ENCODE measurements at regions not wholly inside any gene's neighbourhood (a gene's known extent, or its start where the extent isn't known, plus 50 kb on each side); places are given as distances from the start of the nearest gene placed in this dataset.

- TF ChIP-seq, protein P1, sequence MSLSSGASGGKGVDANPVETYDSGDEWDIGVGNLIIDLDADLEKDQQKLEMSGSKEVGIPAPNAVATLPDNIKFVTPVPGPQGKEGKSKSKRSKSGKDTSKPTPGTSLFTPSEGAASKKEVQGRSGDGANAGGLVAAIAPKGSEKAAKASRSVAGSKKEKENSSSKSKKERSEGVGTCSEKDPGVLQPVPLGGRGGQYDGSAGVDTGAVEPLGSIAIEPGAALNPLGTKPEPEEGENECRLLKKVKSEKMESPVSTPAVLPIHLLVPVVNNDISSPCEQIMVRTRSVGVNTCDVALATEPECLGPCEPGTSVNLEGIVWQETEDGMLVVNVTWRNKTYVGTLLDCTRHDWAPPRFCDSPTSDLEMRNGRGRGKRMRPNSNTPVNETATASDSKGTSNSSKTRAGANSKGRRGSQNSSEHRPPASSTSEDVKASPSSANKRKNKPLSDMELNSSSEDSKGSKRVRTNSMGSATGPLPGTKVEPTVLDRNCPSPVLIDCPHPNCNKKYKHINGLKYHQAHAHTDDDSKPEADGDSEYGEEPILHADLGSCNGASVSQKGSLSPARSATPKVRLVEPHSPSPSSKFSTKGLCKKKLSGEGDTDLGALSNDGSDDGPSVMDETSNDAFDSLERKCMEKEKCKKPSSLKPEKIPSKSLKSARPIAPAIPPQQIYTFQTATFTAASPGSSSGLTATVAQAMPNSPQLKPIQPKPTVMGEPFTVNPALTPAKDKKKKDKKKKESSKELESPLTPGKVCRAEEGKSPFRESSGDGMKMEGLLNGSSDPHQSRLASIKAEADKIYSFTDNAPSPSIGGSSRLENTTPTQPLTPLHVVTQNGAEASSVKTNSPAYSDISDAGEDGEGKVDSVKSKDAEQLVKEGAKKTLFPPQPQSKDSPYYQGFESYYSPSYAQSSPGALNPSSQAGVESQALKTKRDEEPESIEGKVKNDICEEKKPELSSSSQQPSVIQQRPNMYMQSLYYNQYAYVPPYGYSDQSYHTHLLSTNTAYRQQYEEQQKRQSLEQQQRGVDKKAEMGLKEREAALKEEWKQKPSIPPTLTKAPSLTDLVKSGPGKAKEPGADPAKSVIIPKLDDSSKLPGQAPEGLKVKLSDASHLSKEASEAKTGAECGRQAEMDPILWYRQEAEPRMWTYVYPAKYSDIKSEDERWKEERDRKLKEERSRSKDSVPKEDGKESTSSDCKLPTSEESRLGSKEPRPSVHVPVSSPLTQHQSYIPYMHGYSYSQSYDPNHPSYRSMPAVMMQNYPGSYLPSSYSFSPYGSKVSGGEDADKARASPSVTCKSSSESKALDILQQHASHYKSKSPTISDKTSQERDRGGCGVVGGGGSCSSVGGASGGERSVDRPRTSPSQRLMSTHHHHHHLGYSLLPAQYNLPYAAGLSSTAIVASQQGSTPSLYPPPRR (CRISPR knock-in tag; IDR thresholded peaks at IDR 0.05; ENCODE audit: borderline replicate concordance) = no peak
These were observed 540.4 kb downstream of the BUD13 start (continued) for GRCh38 chr11:116232364-116232828.

GRCh38 chr11:116231543-116231942 is 541.2 kb downstream of the BUD13 start:
- Histone ChIP-seq H3K4me2 (ENCODE audit: low read depth, low read length) (no peak overlapping the region), H3K4me1 (ENCODE audit: insufficient read depth, low read length) (no peaks in the 10 kb centered on the region), H3K9me3 (ENCODE audit: low read length) (no peaks in the 10 kb centered on the region), H4K20me1 (ENCODE audit: insufficient read depth, low read length) (no peaks in the 10 kb centered on the region), H3K4me3 (replicated peaks in 1 of 3; ENCODE audit: insufficient read depth in 1 of 3, low read depth in 2 of 3, low read length in 3 of 3) (no peak overlapping the region), H3K27ac (ENCODE audit: extremely low read length, insufficient read depth, low read length) (no peak overlapping the region), H3K9ac (ENCODE audit: insufficient read depth, low read depth, low read length) (no peak overlapping the region), H3K79me2 (ENCODE audit: insufficient read depth, low read length) (no peaks in the 10 kb centered on the region), H3K27me3 (ENCODE audit: control insufficient read depth in 1 of 2, insufficient read depth in 2 of 2, low read length in 2 of 2) (0 out of 5 replicates have a peak, but pooled peaks cover 0 to 2% of the 10 kb centered on the region in 2 experiments), H3K36me3 (replicated peaks in 1 of 2; ENCODE audit: control insufficient read depth in 1 of 2, insufficient read depth in 2 of 2, low read length in 2 of 2) (no peaks in the 10 kb centered on the region), H2AFZ (ENCODE audit: low read length) (no peak overlapping the region)
- intact Hi-C loops (cut with micrococcal nuclease; ENCODE audit: unreplicated experiment) = no loop called here
- 43% methylated on average over 7 of the region's 7 CpGs for WGBS (ENCODE audit: low lambda C conversion rate)
- CTCF ChIA-PET (ENCODE audit: low intra/inter-chr PET ratio, low total read pairs) = no interaction called here
- no TSS peak for BruUV-seq (replicated peaks)
- no peak for ATAC-seq
- DNase-seq (ENCODE audit: low spot score) = no peak
- POLR2A ChIA-PET = no interaction called here
- FAIRE-seq = no peak
- in situ Hi-C loops (cut with HindIII; ENCODE audit: extremely low pct_ligation_motif_present, low pct_unique_long_range_greater_than_20kb) = no loop called here
- TF ChIP-seq PHB2 (IDR thresholded peaks at IDR 0.05; ENCODE audit: partially characterized antibody) (no peak), SIX4 (CRISPR knock-in tag; IDR thresholded peaks at IDR 0.05) (no peak), ZNF292 (CRISPR knock-in tag; IDR thresholded peaks at IDR 0.05; ENCODE audit: borderline replicate concordance, low read depth) (no peak), THAP8 (CRISPR knock-in tag; IDR thresholded peaks at IDR 0.05; ENCODE audit: borderline replicate concordance) (no peak), BRCA1 (CRISPR knock-in tag; IDR thresholded peaks at IDR 0.05) (no peak), ZNF775 (CRISPR knock-in tag; IDR thresholded peaks at IDR 0.05; ENCODE audit: borderline replicate concordance) (no peak), ZNF235 (CRISPR knock-in tag; IDR thresholded peaks at IDR 0.05; ENCODE audit: borderline replicate concordance) (no peak), ZNF160 (CRISPR knock-in tag; IDR thresholded peaks at IDR 0.05) (no peak), ARNT2 (CRISPR knock-in tag; IDR thresholded peaks at IDR 0.05; ENCODE audit: low read depth) (no peak), THAP11 (CRISPR knock-in tag; IDR thresholded peaks at IDR 0.05) (no peak)
- TF ChIP-seq, protein P2, sequence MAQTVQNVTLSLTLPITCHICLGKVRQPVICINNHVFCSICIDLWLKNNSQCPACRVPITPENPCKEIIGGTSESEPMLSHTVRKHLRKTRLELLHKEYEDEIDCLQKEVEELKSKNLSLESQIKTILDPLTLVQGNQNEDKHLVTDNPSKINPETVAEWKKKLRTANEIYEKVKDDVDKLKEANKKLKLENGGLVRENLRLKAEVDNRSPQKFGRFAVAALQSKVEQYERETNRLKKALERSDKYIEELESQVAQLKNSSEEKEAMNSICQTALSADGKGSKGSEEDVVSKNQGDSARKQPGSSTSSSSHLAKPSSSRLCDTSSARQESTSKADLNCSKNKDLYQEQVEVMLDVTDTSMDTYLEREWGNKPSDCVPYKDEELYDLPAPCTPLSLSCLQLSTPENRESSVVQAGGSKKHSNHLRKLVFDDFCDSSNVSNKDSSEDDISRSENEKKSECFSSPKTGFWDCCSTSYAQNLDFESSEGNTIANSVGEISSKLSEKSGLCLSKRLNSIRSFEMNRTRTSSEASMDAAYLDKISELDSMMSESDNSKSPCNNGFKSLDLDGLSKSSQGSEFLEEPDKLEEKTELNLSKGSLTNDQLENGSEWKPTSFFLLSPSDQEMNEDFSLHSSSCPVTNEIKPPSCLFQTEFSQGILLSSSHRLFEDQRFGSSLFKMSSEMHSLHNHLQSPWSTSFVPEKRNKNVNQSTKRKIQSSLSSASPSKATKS (CRISPR knock-in tag; IDR thresholded peaks at IDR 0.05) = no peak
- TF ChIP-seq, protein P3, sequence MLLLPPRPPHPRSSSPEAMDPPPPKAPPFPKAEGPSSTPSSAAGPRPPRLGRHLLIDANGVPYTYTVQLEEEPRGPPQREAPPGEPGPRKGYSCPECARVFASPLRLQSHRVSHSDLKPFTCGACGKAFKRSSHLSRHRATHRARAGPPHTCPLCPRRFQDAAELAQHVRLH (CRISPR knock-in tag; IDR thresholded peaks at IDR 0.05; ENCODE audit: borderline replicate concordance, low read depth) = no peak
- TF ChIP-seq, protein P4, sequence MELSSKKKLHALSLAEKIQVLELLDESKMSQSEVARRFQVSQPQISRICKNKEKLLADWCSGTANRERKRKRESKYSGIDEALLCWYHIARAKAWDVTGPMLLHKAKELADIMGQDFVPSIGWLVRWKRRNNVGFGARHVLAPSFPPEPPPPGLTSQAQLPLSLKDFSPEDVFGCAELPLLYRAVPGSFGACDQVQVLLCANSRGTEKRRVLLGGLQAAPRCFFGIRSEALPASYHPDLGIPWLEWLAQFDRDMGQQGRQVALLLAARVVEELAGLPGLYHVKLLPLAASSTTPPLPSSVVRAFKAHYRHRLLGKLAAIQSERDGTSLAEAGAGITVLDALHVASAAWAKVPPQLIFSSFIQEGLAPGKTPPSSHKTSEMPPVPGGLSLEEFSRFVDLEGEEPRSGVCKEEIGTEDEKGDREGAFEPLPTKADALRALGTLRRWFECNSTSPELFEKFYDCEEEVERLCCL (CRISPR knock-in tag; IDR thresholded peaks at IDR 0.05; ENCODE audit: borderline replicate concordance) = no peak

All from HepG2 (cell line).